ENCODE measurements at regions not wholly inside any gene's neighbourhood (a gene's known extent, or its start where the extent isn't known, plus 50 kb on each side); places are given as distances from the start of the nearest gene placed in this dataset.

DNA sequence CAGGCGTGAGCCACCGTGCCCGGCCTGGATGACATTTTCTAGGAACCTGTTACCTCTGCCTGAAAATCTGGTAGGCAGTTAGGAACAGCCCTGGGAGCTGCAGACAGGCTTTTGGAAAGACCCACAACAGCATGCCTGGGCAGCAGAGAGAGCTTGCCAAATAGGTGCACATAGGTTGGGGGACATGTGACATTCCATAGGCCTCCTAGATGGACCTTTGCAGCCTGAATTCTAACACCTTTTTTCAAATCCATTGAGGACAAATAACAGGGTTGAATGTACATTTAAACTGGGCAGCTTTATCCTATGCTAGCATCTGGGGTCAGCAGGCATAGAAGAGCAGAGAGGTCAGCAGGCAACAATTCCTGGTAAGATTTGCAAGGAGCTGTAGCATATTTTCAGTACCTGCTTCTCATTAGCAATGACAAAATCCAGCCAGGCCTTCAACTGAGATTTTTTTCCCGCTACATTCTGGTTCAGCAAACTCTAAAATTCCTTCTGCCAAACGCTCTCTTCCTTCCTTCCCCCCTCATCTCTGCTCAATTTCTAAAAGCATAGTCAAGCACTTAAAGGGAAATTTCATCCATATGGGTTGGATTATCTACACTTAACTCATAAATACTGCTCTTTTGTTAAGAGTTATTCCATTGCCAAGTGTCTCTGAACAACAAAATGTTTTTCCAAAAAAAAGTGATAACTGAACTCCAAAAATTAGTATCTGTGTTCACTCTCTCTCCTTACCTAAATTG, 75.2 kb downstream of the SOWAHC start:
- 56 to 86% methylated on average over 5 of the region's 5 CpGs for WGBS, 2 donors
- Histone ChIP-seq H3K27me3 (no peaks in the 10 kb centered on the region), H3K4me1 (peaks cover 0 to 96% (median 90%) of the 10 kb centered on the region in 4 donors)

DNA sequence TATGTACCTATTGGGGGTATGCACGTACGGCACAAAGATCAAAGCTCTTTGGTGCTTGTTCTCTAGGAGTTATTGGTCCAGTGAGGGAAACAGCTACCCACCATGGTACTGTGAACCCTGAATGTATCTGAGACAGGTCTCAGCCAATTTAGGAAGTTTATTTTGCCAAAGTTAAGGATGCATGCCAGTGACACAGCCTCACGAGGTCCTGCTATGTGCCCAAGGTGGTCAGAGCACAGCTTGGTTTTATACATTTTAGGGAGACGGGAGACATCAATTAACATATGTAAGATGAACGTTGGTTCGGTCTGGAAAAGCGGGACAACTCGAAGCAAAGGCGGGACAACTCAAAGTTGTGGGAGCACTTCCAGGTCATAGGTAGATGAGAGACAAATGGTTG, 75.8 kb downstream of the SOWAHC start:
- Histone ChIP-seq H3K27me3 (no peaks in the 10 kb centered on the region), H3K27ac (peak overlapping the region; percentile 82 to 92 (median 90)), H3K4me3 (no peak overlapping the region), H3K36me3 (no peaks in the 10 kb centered on the region), H3K9me3 (no peaks in the 10 kb centered on the region), H3K4me1 (peaks cover 0 to 100% (median 93%) of the 10 kb centered on the region in 4 donors)
- peak; percentile 36 for DNase-seq
- WGBS, 2 donors = 93% methylated on average over 9 of the region's 9 CpGs
- intact Hi-C loops (cut with DNase I) = loop anchor here (2.0 to 10.0 kb wide), 2 partner anchors 75 to 515 kb away; partner anchors contain the start of gene SOWAHC
- no peak for TF ChIP-seq POLR2AphosphoS5 (IDR thresholded peaks at IDR 0.05)
- no peak for TF ChIP-seq EP300 (IDR thresholded peaks at IDR 0.05)
- TF ChIP-seq, protein P1, sequence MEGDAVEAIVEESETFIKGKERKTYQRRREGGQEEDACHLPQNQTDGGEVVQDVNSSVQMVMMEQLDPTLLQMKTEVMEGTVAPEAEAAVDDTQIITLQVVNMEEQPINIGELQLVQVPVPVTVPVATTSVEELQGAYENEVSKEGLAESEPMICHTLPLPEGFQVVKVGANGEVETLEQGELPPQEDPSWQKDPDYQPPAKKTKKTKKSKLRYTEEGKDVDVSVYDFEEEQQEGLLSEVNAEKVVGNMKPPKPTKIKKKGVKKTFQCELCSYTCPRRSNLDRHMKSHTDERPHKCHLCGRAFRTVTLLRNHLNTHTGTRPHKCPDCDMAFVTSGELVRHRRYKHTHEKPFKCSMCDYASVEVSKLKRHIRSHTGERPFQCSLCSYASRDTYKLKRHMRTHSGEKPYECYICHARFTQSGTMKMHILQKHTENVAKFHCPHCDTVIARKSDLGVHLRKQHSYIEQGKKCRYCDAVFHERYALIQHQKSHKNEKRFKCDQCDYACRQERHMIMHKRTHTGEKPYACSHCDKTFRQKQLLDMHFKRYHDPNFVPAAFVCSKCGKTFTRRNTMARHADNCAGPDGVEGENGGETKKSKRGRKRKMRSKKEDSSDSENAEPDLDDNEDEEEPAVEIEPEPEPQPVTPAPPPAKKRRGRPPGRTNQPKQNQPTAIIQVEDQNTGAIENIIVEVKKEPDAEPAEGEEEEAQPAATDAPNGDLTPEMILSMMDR (IDR thresholded peaks at IDR 0.05) = no peak
- no peak for TF ChIP-seq POLR2A (IDR thresholded peaks at IDR 0.05)

More for the DNA sequence above, 75.2 kb downstream of the SOWAHC start:
- intact Hi-C loops (cut with DNase I) = no loop called here
- no peak overlapping the region for H3K4me3 ChIP-seq
- peak; percentile 18 for DNase-seq
- peak overlapping the region; percentile 82 to 92 (median 90) for H3K27ac ChIP-seq
- no peaks in the 10 kb centered on the region for H3K9me3 ChIP-seq
- no peaks in the 10 kb centered on the region for H3K36me3 ChIP-seq
- TF ChIP-seq POLR2A (IDR thresholded peaks at IDR 0.05) = no peak
- TF ChIP-seq, protein P1 (IDR thresholded peaks at IDR 0.05) = no peak
- no peak for TF ChIP-seq POLR2AphosphoS5 (IDR thresholded peaks at IDR 0.05)
- TF ChIP-seq EP300 (IDR thresholded peaks at IDR 0.05) = no peak

DNA sequence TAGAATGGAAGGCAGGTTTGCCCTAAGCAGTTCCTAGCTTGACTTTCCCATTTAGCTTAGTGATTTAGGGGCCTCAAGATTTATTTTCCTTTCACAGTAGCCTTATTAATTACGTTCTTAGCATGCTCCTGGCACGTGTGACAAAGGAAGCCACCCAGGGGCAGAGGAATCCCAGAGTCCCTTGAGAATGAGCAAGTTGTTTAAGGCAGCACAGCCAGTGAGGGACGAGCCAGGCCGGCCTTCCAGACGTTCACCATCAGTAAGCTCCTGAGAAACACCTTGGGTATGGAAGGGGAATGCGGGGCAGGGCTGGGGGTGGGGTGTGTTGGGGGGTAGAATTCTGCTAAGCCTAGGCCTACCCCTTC, 76.3 kb downstream of the SOWAHC start:
- peak in 1 of 4 donors; percentile 16 for TF ChIP-seq EP300 (IDR thresholded peaks at IDR 0.05)
- peak in 2 of 4 donors; percentile 13 to 26 for TF ChIP-seq POLR2AphosphoS5 (IDR thresholded peaks at IDR 0.05)
- TF ChIP-seq, protein P1 (IDR thresholded peaks at IDR 0.05) = no peak
- TF ChIP-seq POLR2A (IDR thresholded peaks at IDR 0.05) = no peak
- Histone ChIP-seq H3K9me3 (no peaks in the 10 kb centered on the region), H3K36me3 (no peaks in the 10 kb centered on the region), H3K4me3 (no peak overlapping the region), H3K27me3 (no peaks in the 10 kb centered on the region), H3K27ac (peak overlapping the region; percentile 82 to 92 (median 90)), H3K4me1 (peaks cover 0 to 100% (median 90%) of the 10 kb centered on the region in 4 donors)
- 15 to 49% methylated on average over 6 of the region's 6 CpGs for WGBS, 2 donors
- intact Hi-C loops (cut with DNase I) = loop anchor here (2.0 to 10.0 kb wide), 2 partner anchors 76 to 516 kb away; partner anchors contain the start of gene SOWAHC
- peak; percentile 74 for DNase-seq

DNA sequence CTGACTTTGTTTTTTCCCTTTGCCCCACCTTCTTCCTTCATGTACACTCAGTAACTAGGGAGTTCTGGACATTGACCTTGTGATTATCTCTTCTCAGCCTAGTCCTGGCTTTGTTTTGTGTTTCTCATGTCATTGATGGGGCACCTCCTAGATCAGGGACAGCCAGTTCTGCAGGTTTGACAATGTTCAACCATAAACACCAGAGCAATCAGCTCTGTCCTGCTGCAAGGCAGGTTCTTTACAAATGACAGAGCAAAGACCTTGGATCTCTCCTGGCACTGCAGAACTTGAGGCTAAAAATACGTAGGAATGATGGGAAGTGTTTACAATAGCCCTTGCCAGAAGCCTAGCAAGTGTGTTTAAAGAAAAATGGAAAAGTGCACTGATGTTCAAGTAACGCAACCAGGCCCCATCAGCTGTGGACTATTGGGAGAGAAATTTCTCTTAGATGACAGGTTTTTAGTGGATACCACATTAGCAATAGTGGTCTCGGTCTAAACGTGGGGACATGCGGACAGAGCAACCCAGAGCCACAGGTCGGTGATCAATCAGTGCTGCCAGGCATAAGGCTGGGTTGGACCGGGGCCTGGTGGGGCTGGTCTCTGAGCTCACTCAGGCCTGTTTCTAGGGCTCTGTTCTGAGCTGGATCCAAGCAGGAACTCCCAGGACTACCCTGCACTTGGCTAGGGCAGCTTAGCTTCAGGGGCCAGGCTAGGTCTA, 76.8 kb downstream of the SOWAHC start:
- intact Hi-C loops (cut with DNase I) = loop anchor here (2.0 to 10.0 kb wide), 2 partner anchors 76 to 516 kb away; partner anchors contain the start of gene SOWAHC
- Histone ChIP-seq H3K27ac (peak overlapping the region; percentile 82 to 92 (median 90)), H3K4me3 (peak overlapping the region in 1 of 4 donors; percentile 2), H3K36me3 (no peaks in the 10 kb centered on the region), H3K9me3 (no peaks in the 10 kb centered on the region), H3K27me3 (no peaks in the 10 kb centered on the region), H3K4me1 (peaks cover 0 to 95% (median 85%) of the 10 kb centered on the region in 4 donors)
- peak; percentile 88 for DNase-seq
- TF ChIP-seq EP300 (IDR thresholded peaks at IDR 0.05) (peak; percentile 7 to 88 (median 63)), POLR2AphosphoS5 (IDR thresholded peaks at IDR 0.05) (peak; percentile 79 to 92 (median 90)), POLR2A (IDR thresholded peaks at IDR 0.05) (peak in 1 of 2 donors; percentile 15)
- TF ChIP-seq, protein P1 (IDR thresholded peaks at IDR 0.05) = no peak
- WGBS, 2 donors = 8 to 53% methylated on average over 7 of the region's 7 CpGs

Data from sigmoid colon (tissue), 6 donors.